Body of pancreas (tissue), 4 donors: ENCODE measurements at regions not wholly inside any gene's neighbourhood (a gene's known extent, or its start where the extent isn't known, plus 50 kb on each side); places are given as distances from the start of the nearest gene placed in this dataset.
A peak's percentile ranks its signal among the peaks of the same experiment; 100 is the strongest.

ENCODE experiments used
- ATAC-seq: fragments of 150-250 bp; one replicate; pipeline ENCODE4 v1.9.1; 2016
- DNase-seq, 4 donors: peaks; one replicate each; pipeline ENCODE4 v3.0.0-alpha.2; 2019
- H3K27ac ChIP-seq, 4 donors: fragments of 200-600 bp; sonication (generic); 1 replicate in 3 of 4; 2 replicates in 1 of 4; pipeline versions ENCODE4 v1.5.1 to v1.6.1; 2016 to 2019; ENCODE audit warnings: mild to moderate bottlenecking in 1 of 4, mixed read lengths in 1 of 4, moderate library complexity in 1 of 4
- H3K27me3 ChIP-seq, 2 donors: fragments of 200-600 bp; sonication (generic); one replicate each; pipeline ENCODE4 v1.6.0; 2016; ENCODE audit warnings: mild to moderate bottlenecking in 1 of 2
- H3K36me3 ChIP-seq, 2 donors: fragments of 200-600 bp; sonication (generic); replicated peaks in 1 of 2; 2 replicates each; pipeline ENCODE4 v1.5.1; 2016; ENCODE audit warnings: low read depth in 2 of 2; ENCODE audit not compliant: insufficient read depth in 1 of 2
- H3K4me1 ChIP-seq: fragments of 200-600 bp; sonication (generic); one replicate; pipeline ENCODE4 v1.6.0; 2016
- H3K4me3 ChIP-seq, 2 donors: fragments of 200-600 bp; sonication (generic); 1 replicate in 1 of 2; 2 replicates in 1 of 2; pipeline ENCODE4 v1.5.1; 2016 to 2019
- H3K9me3 ChIP-seq, 3 donors: fragments of 200-600 bp; sonication (generic); 1 replicate in 2 of 3; 2 replicates in 1 of 3; pipeline ENCODE4 v1.5.1; 2016
- POLR2A ChIP-seq, 3 donors: fragments of 450-650 bp; IDR thresholded peaks; one replicate each; pipeline ENCODE4 v1.6.1; 2016; ENCODE audit warnings: antibody characterized with exemption in 3 of 3, mild to moderate bottlenecking in 2 of 3
- WGBS, 2 donors: methylation state at CpG; one replicate each; pipeline ENCODE4 v1.1.5; 2017; 5-methylcytosine and 5-hydroxymethylcytosine counted together
- intact Hi-C: fragments of 100-400 bp; cut with DNase I; formaldehyde crosslinking; loops from one replicate; pipeline ENCODE4 v1.15.1; 2023
- TF ChIP-seq, protein P1 (sequence below), 7 experiments: fragments of 450-650 bp in 4 of 7; fragments of 200-600 bp in 3 of 7; sonication (generic) in 3 of 7; IDR thresholded peaks; one replicate each; pipeline ENCODE4 v1.5.1; 2016 to 2019; ENCODE audit warnings: antibody characterized with exemption in 7 of 7

DNA sequence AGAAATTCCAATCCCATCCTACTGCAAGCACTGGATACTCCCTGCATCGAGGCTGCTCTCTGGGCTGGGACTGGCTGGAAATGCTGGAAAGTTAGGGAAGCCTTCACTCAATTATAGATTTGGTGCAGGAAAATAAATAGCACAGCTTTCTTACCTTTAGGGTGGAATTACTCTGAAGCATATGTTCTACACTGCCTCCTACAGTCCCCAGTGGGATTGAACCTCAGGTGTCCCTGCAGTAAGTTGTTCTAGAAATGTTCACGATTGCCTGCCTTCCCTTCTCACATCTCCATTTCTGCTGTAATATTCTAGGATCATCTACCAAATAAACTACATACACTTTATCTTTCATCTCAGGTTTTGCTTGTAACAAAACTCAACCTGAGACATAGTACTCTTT, 536.7 kb upstream of the LMCD1 start:
- intact Hi-C loops = no loop called here
- DNase-seq = no peak
- H3K36me3 ChIP-seq = no peaks in the 10 kb centered on the region
- no peak overlapping the region for H3K4me3 ChIP-seq
- TF ChIP-seq, protein P1, sequence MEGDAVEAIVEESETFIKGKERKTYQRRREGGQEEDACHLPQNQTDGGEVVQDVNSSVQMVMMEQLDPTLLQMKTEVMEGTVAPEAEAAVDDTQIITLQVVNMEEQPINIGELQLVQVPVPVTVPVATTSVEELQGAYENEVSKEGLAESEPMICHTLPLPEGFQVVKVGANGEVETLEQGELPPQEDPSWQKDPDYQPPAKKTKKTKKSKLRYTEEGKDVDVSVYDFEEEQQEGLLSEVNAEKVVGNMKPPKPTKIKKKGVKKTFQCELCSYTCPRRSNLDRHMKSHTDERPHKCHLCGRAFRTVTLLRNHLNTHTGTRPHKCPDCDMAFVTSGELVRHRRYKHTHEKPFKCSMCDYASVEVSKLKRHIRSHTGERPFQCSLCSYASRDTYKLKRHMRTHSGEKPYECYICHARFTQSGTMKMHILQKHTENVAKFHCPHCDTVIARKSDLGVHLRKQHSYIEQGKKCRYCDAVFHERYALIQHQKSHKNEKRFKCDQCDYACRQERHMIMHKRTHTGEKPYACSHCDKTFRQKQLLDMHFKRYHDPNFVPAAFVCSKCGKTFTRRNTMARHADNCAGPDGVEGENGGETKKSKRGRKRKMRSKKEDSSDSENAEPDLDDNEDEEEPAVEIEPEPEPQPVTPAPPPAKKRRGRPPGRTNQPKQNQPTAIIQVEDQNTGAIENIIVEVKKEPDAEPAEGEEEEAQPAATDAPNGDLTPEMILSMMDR (IDR thresholded peaks at IDR 0.05) = no peak
- TF ChIP-seq POLR2A (IDR thresholded peaks at IDR 0.05) = no peak
- ATAC-seq = no peak
- no peak overlapping the region for H3K27ac ChIP-seq
- H3K4me1 ChIP-seq = no peaks in the 10 kb centered on the region
- H3K27me3 ChIP-seq = no peaks in the 10 kb centered on the region
- WGBS, 2 donors = 58 to 62% methylated on average over 2 of the region's 2 CpGs
- no peaks in the 10 kb centered on the region for H3K9me3 ChIP-seq

DNA sequence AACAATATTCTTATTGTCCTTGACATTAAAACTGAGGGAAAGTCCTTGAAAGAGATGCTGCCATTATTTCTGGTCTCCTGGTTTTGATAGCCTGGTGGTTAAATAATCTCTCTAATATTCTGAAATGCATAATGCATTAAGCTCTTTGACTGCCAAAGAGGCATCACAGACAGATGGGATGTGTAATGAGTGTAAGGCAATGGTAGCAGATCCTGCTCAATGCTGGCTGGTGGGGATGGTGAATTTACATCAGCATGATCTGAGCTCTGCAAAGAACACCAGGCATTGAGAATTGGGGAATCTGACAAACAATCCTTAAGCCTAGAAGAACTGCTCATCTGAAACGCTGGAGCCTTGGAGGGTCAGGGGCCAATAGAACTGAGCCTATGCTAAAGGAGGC, 528.6 kb upstream of the LMCD1 start:
- Histone ChIP-seq H3K9me3 (no peaks in the 10 kb centered on the region), H3K27ac (no peak overlapping the region), H3K36me3 (no peaks in the 10 kb centered on the region), H3K27me3 (no peaks in the 10 kb centered on the region), H3K4me1 (no peaks in the 10 kb centered on the region), H3K4me3 (no peak overlapping the region)
- ATAC-seq (no peak), DNase-seq (no peak)
- WGBS, 2 donors = 25 to 33% methylated on average over 1 of the region's 1 CpG
- intact Hi-C loops = no loop called here
- TF ChIP-seq, protein P1 (IDR thresholded peaks at IDR 0.05) = no peak
- no peak for TF ChIP-seq POLR2A (IDR thresholded peaks at IDR 0.05)

DNA sequence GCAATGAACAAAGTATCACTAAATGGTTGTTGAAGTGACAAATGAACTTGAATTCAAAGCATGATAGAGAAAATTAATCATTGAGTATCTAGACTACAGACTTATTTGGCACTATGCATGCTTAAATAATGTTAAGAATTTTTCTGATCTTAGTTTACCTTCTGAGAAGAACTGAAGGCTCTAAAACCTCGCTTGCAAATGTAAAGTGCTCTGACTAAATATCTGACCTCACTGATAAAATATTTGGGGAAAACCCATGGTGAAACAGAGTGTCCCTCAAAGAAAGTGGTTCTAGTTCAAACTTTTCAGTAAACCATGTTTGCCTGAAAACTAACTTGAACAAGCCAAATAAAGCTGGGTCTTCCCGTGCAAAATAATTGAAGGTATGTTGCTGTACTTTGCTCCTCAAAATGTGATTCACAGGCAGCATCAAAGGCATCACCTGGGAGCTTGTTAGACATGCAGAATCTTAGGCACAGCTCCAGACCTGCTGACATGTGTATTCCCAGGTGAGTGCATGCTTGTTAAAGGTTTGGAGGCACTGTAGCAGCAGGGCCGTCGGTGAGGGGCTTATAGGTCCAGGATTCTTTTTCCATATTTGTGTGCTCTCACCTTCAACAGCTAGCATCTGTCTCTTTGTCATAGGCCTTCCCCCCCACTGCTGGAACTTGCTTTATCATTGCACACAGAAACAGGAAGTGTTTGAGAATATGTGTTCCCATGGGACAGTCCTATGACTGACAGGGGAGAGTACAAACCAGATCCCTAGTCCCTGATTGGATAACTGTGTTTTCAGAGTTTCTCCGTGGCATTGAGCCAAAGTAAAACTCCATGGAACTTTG, 524.2 kb upstream of the LMCD1 start:
- TF ChIP-seq POLR2A (IDR thresholded peaks at IDR 0.05) = no peak
- TF ChIP-seq, protein P1 (IDR thresholded peaks at IDR 0.05) = no peak
- Histone ChIP-seq H3K4me1 (no peaks in the 10 kb centered on the region), H3K27me3 (no peaks in the 10 kb centered on the region), H3K4me3 (no peak overlapping the region), H3K9me3 (no peaks in the 10 kb centered on the region), H3K36me3 (no peaks in the 10 kb centered on the region), H3K27ac (peak overlapping the region in 1 of 4 donors; percentile 12)
- intact Hi-C loops = no loop called here
- WGBS, 2 donors = 26 to 39% methylated on average over 5 of the region's 5 CpGs
- DNase-seq (no peak), ATAC-seq (peak; percentile 75)

DNA sequence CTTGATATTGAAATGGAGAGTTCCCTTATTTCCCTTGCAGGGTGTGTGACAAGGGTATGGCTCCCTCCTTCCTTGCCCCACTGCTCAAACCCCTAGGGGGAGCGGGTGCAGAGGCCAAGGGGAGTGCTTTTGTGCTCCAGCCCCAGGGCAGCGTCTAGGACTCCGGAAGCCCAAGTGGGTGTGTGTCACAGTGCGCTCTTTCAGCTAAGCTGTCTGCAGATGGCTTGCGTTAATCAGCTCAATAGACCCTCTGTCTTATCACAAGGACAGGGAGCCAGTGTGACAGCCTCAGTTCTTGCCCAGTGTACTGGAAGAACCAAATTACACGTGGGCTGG, 523.6 kb upstream of the LMCD1 start:
- ATAC-seq (no peak), DNase-seq (no peak)
- Histone ChIP-seq H3K27me3 (no peaks in the 10 kb centered on the region), H3K9me3 (no peaks in the 10 kb centered on the region), H3K4me1 (no peaks in the 10 kb centered on the region), H3K27ac (no peak overlapping the region), H3K4me3 (no peak overlapping the region), H3K36me3 (no peaks in the 10 kb centered on the region)
- intact Hi-C loops = no loop called here
- WGBS, 2 donors = 57 to 60% methylated on average over 6 of the region's 6 CpGs
- TF ChIP-seq, protein P1 (IDR thresholded peaks at IDR 0.05) = no peak
- TF ChIP-seq POLR2A (IDR thresholded peaks at IDR 0.05) = no peak

DNA sequence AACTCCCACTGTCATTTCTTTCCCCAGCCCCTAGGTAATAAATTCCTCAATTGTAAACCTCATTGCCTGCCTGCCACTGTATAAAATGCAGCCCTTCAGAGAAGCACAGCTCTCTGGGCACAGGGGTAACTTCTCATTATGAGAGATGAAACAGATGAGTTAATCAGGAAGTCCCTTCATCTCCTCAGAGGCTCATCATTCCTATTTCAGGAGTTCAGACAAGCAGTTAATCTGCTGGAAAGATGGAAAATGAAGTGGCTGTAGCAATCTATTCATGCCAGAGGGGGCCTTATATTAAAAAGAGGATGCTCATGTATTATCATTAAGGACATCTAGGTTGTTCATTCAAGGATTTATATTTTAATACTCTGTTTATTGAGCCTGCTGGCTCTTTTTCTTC, 519.5 kb upstream of the LMCD1 start:
- Histone ChIP-seq H3K36me3 (no peaks in the 10 kb centered on the region), H3K9me3 (no peaks in the 10 kb centered on the region), H3K4me3 (no peak overlapping the region), H3K27ac (no peak overlapping the region), H3K27me3 (no peaks in the 10 kb centered on the region), H3K4me1 (no peaks in the 10 kb centered on the region)
- no peak for ATAC-seq
- intact Hi-C loops = no loop called here
- DNase-seq = no peak
- TF ChIP-seq, protein P1 (IDR thresholded peaks at IDR 0.05) = no peak
- no peak for TF ChIP-seq POLR2A (IDR thresholded peaks at IDR 0.05)
